GM12873 (cell line): ENCODE measurements at regions not wholly inside any gene's neighbourhood (a gene's known extent, or its start where the extent isn't known, plus 50 kb on each side); places are given as distances from the start of the nearest gene placed in this dataset.

ENCODE experiments used
- TF ChIP-seq, protein P1 (sequence below): IDR thresholded peaks from 2 replicates; pipeline ENCODE4 v1.5.1; 2012; ENCODE audit warnings: low read depth, mild to moderate bottlenecking, moderate library complexity, low read length, control low read depth; ENCODE audit not compliant: insufficient read depth; ENCODE audit errors: missing control alignments

DNA sequence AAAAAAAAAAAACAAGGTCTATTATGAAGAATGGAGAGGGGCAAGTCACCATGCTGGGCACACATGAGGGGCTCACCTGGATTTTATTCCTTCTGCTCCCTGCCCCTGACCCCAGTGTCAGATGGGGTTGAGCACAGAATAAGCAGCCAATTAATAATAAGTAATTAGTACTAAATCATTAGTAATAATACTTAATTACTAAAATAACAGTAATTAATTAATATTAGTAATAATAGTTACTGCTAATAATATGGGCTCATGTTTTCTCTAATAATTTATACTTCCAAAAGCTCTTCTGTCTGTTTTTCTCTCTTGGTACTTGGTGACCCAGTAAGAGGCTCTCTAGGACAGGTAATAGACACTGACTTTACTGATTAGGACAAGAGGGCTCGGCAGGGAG, 360.9 kb downstream of the VRK1 start:
- TF ChIP-seq, protein P1, sequence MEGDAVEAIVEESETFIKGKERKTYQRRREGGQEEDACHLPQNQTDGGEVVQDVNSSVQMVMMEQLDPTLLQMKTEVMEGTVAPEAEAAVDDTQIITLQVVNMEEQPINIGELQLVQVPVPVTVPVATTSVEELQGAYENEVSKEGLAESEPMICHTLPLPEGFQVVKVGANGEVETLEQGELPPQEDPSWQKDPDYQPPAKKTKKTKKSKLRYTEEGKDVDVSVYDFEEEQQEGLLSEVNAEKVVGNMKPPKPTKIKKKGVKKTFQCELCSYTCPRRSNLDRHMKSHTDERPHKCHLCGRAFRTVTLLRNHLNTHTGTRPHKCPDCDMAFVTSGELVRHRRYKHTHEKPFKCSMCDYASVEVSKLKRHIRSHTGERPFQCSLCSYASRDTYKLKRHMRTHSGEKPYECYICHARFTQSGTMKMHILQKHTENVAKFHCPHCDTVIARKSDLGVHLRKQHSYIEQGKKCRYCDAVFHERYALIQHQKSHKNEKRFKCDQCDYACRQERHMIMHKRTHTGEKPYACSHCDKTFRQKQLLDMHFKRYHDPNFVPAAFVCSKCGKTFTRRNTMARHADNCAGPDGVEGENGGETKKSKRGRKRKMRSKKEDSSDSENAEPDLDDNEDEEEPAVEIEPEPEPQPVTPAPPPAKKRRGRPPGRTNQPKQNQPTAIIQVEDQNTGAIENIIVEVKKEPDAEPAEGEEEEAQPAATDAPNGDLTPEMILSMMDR, result no peak

- TF ChIP-seq, protein P1, result no peak
These were observed 361.9 kb downstream of the VRK1 start for GRCh38 chr14:97159124-97159523.

GRCh38 chr14:97162621-97163020, 365.4 kb downstream of the VRK1 start:
- TF ChIP-seq, protein P1, result no peak

DNA sequence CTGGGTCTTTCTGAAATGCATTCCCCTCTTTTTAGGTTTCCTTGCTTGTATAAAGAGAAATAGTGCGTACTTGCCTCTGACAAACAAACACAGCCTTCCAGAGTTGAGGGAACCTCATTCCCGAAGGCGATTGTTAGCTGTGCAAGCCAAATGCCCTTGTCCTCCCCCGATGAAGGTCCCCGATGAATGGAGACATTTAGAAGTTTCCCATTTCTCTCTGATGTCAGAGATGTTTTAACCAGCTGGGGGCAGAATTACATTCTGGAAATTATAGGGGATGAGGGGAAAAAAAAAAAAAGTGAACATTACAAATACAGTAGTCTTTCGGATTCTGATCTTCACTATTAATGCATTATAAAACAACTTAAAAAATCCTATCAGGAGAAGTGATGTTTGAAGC, 366.8 kb downstream of the VRK1 start:
- TF ChIP-seq, protein P1, result no peak

GRCh38 chr14:97166497-97166896, 369.3 kb downstream of the VRK1 start:
- TF ChIP-seq, protein P1, result no peak

DNA sequence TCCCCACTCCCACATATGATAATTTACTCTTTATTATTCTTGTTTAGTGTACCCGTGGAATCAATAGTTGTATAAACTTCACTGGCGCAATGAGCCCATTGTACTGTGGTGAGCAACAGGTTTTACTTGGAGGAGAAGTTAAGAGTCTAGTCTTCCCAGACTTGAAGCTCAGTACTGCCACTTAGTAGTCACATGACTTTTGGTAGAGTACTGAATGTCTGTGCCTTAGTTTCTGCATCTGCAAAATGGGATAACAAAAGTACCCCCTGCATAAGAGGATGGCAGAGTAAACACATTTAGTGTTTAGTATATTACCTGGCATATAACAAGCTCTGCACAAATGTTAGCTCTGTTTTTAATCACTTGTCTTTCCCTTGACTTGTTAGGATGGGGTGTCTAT, 375.5 kb downstream of the VRK1 start:
- TF ChIP-seq, protein P1, result no peak

GRCh38 chr14:97177016-97177415, 379.8 kb downstream of the VRK1 start:
- TF ChIP-seq, protein P1, result peak; percentile 52
